RPMI7951 (cell line): ENCODE measurements at regions not wholly inside any gene's neighbourhood (a gene's known extent, or its start where the extent isn't known, plus 50 kb on each side); places are given as distances from the start of the nearest gene placed in this dataset.

Experiments used
- DNase-seq: peaks from one replicate; pipeline ENCODE4 v3.0.0-alpha.2; 2012; ENCODE audit warnings: low read depth

DNA sequence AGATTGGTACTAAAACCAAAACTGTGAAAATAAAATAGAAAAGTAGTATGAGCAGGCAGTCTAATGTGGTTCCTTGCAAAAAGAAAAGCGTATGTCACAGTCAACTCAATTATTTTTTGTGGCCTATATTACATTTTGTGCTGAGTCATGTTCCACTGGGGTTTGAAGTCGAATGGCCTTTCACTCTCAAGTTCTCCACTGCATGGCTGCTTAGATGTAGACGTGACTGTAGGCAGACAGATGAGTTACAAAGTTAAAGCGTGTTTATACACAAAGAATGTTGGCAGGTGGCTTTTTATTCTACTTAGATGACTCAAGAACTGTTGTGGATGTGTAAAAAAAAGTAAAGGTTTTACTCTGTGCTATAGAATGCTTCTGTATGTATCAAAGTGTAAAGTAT lies 133.9 kb downstream of the SLITRK6 start:
- peak; percentile 34 for DNase-seq

DNA sequence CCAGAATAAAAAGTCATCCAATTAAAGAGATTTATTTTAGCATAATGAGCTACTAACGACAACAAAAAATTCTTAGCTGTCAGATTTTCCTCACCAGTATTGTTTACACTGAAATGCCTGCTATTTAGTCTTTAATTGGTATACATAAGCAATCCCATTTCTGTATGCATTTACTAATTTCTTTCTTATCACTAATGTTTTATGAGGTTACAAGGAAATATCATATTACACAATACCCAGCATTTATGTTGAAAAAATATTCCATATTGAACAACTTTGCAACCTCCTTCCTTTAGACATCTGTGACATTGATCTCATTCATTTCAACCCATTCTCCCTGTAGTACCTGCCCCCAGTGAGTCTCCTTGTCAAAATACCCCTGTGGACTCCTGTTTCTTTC lies 135.4 kb downstream of the SLITRK6 start:
- DNase-seq = no peak

DNA sequence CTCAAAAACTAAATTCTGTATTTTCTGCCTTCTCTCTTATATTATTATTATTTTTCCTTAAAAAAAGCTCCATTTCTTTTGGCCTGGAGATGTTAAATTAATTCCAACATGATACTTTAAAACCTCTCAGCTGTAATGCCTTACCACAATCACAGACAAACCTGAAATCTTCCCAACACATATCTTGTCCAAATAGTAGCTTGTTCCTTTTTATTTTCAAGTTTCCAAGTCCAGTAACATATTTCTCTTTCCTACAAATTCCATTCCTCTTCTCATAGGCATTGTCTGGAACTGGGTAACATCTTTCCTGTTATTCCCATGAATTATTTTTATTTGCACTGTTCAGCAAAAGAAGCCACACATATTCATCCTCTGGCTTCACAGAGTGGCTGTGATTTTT lies 137.0 kb downstream of the SLITRK6 start:
- DNase-seq = no peak

DNA sequence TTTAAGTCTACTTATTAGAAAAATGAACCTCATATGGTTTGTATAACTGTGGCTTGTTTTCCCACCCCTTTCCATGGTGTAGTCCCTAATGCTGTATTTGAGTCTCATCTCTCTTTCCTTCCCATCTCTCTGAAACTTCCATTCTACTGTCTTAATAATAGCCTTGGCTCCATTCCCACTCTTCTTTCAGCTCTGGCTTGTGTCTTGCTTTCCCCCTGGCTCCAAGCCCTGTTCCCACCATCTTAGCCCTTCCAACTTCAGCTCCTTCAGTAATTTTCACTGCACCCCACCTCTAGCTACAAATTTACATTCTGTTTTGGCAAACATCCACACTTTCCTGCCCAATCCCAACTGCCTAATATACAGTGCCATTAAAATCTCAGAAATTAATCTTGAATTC lies 137.5 kb downstream of the SLITRK6 start:
- no peak for DNase-seq

DNA sequence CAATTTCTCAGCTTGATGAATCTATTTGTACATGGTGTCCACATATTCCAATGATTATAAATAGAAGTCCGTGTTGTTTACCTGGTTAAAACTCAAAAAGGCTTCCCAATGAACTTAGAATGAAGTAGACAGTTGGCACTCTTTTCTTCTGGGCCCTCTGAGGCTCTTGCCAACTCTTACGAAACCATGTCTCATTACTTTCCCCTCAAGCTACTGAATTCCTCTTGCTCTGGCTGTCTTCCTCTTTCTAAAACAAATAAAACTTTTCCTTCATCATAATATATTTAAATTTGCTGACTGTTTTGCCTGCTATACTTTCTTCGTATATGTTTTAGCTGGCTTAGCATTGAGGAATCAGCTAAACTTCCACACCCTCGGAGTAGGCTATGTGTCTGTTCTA lies 139.7 kb downstream of the SLITRK6 start:
- peak; percentile 8 for DNase-seq

DNA sequence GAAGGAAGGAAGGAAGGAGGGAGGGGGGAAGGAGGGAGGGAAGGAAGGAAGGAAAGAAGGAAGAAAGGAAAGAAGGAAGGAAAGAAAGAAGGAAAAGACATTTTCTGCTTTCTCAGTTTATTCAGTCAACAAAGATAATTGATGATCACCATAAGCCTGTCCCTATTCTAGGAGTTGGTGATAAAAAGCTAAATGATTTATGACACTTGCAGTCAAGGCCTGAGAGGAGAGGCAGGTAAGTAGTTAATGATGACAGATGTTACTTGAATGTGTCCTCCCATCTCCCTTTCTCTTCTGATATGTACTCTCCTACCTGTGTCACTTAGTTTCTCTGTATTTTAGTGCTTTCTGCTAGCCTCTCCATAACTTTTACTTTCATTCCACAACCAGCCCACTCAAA lies 141.3 kb downstream of the SLITRK6 start:
- no peak for DNase-seq

DNA sequence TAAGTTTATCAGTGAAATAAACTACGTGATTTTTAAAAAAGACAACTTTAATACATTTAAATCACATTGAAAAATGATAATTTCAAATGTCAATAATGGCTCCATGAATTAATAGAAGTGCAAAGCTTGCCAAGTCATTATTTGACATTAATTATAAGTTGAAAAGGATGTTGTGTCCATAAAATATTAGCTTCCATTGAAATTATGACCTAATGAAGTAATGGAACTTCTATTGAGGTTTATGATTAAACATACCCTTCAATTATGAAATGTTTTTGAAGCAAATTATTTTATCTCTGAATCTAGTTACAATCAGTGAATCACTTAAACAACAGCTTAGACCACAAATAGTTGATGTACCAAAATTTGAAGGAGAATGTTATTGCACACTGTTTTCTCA lies 144.2 kb downstream of the SLITRK6 start:
- no peak for DNase-seq

DNA sequence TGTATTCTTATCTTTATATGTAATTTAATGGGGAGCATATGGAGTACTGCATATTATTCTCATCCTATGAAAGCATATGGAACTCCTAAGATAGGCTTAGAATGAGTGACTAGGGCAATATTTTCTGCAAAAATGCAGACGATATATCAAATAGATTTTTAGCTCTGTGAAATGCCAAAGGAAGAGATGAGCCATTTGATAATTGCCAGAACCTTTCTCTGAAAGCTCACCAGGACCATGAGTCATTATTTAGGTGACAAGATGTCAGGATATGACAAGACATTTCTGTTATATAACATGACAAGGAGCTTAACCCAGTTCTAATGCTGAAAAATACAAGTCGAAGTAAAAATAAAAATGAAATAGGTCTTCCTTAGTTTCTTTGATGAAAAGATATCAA lies 145.0 kb downstream of the SLITRK6 start:
- DNase-seq = peak; percentile 2

DNA sequence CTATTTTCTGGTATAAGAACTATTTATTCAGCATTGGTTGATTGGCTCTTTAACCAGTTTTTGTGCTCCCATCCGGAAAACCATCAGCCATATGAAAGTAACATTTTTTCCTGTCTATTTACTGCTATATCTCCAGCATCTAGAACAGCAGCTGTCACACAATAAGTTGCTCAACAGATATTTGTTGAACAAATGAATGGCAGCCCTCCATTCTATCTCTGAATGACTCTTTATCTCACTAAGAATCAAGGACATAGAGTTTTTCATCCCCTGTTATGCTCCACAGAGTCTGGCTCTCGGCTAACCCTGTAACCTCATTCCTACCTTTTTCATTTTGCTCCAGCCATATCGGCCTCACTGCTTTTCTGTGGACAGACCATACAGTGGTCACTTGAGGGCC lies 145.5 kb downstream of the SLITRK6 start:
- no peak for DNase-seq

DNA sequence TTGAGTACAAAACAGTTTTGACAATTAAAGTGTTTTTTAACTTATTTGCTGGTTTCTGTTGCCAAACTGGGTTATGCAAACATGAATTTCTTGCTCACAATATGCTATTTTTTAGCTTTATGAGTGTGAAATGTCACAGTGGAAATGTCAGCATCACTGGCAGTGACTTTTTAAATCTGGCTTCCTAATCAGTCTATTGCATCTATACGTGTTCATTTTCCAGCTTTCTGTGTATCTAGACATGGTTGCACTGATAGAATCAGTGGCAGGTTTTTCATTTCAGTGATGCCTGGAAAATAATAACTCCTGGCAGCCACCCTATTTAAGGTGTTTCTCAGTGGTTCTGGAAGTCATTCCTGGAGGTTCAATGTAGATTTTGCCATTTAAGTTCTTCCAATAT lies 146.7 kb downstream of the SLITRK6 start:
- DNase-seq = no peak

DNA sequence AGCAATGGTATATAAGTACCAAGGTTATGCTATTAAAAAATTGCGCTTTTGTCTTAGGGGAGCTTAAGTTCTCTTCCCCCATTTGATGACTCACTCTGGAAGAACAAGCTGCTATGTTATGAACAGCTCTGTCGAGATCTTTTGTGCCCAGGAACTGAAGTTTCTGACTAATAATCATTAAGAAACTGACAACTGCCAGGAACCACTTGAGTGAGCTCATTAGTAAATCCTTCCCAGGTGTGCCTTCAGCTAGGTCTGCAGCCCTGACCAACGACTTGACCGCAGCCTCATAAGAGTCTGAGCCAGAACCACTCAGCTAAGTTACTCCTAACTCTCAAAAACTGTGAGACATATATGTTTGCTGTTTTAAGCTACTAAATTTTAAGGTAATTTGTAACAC lies 147.8 kb downstream of the SLITRK6 start:
- DNase-seq = no peak

DNA sequence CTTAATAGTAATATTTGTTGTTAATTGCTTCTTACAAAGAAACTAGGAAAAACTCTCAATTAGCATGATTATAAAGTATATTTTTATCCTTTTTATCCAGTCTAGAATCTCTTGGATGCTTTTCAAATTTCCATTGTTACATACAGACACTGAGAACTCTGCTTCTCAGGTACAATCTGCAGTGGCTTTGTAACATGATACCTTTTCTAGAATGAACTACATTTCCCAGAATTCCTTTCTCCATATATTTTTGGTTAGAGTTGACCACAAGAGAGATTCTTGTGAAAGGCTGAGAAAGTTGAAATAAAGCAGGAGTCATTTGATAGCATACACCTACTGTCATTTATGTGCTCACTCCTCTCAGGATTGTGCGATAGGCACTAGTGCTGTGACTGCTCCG lies 148.6 kb downstream of the SLITRK6 start:
- DNase-seq = no peak

DNA sequence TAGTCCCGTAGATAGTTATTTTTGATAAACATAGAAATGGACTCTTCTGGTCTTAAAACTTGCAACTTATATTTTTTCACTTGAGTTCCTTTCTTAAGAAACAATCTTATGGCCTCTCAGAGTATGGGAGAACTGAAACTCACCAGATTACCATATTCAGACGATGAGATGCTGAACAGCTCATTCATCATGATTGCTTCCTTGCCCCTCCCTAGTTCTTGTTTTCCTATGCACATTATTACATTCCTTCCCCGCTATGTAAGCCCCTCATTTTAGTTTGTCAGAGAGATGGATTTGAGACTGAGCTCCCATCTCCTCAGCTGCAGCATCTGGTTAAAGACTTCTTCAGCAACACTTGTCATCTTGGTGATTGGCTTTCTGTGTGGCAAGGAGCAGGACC lies 158.5 kb downstream of the SLITRK6 start:
- DNase-seq = no peak

DNA sequence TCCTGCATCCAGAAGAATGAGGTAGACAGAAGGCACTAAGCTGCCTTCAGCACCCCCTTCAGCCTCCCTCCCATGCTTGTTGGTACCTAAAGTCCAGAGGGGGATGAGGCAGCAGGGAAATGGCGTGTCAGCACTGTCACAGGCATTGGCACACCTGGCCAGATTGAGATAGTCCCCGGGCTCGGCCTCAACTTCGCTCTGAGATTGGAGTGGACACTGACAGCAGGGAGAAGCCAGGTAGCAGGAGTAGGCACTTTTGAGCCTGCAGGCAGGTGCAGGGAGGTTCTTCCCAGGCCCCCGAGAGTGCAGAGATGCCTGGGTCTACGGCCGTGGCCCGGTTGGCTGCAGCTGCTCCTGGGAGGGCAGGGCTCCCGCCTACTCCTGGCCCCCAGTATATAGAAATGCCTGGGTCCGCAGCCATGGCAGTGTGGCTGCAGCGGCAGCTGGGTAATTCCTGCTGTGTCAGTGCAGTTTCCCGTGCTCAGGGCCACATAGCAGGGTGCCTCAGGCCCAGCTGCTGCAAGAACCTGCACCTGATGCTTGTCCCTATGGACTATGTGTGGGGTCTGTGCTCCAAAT lies 160.3 kb downstream of the SLITRK6 start:
- DNase-seq = no peak

DNA sequence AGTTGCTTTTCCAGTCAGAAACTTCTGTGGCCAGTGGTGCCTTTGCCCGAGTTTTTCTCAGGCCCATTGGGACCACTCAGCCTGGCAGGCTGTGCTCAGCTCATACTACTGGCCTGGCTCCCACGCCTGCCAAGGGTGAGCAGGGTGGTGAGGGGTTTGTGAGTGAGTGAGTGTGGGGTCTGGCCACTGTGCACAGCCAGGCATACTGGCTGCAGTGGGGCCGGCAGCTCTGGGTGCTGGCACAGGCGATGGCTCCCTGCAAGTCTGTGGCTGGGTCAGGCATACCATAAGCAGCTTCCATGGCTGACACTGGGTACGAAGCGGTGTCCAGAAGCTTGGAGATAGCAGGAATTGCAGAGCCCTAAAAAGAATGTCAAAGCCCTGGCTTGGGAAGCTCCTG lies 161.0 kb downstream of the SLITRK6 start:
- DNase-seq = no peak

DNA sequence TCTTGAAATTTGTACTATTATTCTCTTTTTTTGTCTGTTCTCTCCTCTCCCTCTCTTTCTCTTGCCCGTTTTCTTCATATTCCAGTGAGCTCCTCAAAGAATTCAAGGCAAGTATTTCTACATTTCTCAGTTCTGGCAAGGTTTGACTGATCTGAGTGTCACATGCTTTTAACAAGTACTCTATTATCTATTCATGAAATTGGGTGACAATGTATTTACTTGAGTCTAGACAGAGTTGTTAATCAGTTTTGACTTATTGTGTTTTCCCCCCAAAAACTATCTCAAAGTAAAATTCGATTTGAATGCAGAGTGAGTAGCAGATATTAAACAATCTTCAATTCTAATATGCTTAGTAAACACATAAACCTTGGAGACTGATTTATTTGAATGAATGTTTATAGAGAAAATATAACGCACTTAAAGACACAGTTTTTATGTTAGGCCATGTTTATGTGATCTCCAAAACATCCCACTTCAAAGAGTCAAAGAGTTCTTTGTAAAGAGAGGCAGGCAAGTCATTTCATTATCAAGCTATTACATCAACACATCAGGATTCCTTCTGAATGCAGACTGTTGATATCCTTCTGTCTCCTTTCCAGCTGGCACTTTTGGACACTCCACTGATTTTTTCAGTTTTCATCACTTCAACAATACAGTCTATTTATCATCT lies 166.6 kb downstream of the SLITRK6 start:
- peak; percentile 24 for DNase-seq

DNA sequence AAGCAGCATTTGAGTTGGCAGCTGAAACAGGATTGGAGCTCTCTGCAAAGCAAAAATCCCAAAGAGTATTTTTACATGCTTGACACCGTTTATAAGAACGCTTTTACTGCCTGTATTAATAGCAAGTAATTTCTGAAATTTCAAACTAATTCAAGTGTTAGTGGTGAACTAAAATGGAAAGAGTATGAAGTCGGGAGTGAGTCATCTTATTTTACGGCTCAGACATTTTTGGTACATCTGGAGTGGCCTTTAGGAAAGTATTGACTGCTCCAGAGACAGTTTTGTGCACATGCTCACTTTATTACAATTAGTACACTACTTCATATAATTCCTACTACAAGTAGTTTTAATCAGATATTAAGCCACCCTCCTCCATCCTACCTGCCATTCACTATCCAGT lies 167.4 kb downstream of the SLITRK6 start:
- peak; percentile 14 for DNase-seq

DNA sequence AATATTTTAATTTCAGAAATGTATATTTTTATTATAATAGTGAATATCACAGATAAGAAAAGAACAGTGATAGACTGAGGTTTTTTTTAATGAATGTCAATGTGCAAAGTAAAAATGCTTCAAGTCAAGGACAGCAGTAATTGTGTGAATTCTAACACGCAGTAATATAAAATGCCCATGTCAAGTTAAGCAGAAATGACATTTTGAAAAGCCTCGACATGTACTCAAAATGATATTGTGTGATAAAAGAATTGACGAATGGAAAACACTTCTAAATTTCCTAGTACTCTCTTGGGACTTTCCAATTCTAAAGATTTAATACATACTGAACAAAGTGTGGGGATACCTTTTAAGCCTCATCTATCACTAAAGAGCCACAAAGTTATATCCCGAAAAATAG lies 172.6 kb downstream of the SLITRK6 start:
- no peak for DNase-seq

DNA sequence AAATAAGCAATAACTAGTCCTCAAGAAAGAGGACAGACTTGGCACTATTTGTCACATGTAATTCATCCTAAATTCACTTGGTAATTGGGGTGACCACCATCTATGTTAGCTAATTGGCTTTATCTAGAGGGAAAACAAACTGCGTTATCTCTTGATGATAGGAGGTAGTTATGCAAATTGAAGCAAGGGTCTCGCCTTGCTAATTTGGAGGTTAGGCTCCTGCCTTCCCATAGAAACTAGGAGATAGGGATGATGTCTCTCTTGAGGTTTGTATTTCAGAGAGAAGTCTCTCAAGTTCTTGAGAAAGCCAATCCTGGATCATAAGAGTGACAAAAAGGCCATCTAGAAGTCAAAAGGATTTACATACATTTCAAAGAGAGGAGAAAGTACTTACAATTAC lies 179.9 kb downstream of the SLITRK6 start:
- no peak for DNase-seq

DNA sequence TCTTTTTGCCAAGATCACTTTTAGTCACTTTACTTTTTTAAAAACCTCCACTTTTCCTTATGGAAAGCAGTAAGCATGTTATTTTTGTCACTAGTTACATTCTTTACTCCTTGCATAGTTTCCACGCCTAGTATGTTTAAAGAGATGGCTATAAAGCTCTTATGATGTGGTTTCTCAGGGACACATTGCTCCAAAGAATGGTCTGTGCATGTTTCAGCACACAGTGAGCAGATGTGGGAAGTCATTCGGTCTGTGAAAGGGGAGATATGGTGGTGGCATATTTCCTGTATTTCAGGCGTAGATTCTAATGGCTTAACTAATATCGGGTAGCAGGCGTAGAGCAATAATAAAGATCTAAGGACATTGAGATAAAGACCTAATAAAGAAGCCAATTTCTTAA lies 180.7 kb downstream of the SLITRK6 start:
- no peak for DNase-seq

DNA sequence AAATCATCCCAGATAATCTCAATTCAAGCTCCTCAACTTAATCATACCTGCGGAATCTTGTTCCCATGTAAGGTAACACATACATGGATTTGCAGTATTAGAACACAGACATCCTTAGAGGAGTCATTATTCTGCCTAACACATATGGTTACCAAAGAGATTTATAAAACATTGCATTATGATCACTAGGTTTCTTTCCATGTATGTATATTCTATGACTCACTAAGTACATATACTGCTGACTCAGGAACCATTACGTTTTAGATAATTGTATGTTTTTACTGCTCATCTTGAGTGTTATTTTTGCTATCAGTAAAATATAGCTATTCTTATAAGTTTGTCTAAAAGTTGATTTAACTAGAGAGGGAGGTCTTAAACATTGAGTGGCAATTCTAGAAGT lies 182.9 kb downstream of the SLITRK6 start:
- no peak for DNase-seq

DNA sequence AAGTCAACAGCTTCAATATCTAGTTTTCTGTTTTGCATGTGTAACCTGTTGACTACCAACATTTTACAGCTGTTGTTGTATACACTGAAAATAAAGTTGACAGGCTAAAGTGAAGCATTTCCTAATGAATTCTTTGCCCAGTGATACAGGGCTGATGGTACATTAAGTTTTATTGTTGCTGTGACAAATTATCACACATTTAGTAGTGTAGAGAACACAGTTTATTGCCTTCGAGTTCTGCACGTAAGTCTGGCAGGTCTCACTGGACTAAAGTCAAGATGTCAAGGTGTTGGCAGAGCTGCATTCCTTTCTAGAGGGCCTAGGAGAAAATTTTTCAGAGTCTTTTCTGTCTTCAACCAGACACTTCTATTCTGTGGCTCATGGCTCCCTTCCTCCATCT lies 184.2 kb downstream of the SLITRK6 start:
- DNase-seq = no peak

DNA sequence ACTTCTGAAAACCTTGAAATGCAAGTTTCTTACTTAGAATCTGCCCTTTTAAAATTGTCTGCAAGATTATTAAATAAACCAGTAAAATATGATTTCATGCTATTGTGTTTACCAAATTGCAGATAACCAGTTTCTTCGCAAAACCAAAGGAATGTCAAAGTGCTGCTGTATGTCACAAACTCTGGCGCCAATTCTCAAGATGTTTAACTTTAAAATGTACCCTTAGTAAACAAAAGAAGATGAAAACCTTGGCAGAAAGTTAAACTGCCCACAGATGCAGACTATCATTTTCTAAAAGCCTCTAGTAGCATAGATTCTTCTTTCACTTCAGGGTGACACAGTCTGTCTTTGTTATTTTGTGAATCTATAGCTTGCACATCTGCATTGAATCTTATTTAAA lies 189.2 kb downstream of the SLITRK6 start:
- no peak for DNase-seq

DNA sequence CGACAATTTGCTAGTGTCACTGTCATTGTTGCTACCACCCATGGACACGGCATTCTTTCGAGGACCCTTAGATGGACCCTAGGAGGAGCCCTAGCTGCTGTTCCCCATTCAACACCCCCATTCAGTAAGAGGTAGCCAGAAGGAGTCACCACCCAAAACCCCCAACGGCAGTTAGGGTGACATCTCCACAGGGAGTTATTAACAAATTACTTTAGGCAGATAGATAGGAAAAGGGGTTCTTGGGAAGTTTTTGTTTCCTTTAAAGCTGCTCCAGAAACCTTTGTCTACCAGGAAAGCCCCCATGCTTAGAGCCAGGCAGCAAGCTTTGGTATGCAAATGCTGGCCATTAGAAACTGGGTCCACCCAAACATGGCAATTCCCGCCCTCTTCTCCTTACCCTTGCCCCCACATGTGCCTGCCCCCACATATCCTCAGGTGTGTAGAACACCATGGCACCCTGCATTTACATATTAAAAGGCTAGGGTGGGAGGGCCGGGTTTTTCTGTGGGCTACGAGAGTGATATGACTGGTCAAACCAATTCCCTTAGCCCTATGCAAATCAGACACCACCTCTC lies 190.9 kb downstream of the SLITRK6 start:
- no peak for DNase-seq
